Stimulated activated CD4-positive, alpha-beta T cell treated with anti-CD3 and anti-CD28 coated beads, Interleukin-12 subunit alpha, Interleukin-12 subunit beta, amount 100 ng/mL, for 48 hours (primary cell): ENCODE measurements at regions not wholly inside any gene's neighbourhood (a gene's known extent, or its start where the extent isn't known, plus 50 kb on each side); places are given as distances from the start of the nearest gene placed in this dataset.

Source experiments
- DNase-seq, 3 donors: peaks; one replicate each; pipeline ENCODE4 v3.0.0-alpha.2; 2020; ENCODE audit warnings: low read depth in 2 of 3, low spot score in 1 of 3

DNA sequence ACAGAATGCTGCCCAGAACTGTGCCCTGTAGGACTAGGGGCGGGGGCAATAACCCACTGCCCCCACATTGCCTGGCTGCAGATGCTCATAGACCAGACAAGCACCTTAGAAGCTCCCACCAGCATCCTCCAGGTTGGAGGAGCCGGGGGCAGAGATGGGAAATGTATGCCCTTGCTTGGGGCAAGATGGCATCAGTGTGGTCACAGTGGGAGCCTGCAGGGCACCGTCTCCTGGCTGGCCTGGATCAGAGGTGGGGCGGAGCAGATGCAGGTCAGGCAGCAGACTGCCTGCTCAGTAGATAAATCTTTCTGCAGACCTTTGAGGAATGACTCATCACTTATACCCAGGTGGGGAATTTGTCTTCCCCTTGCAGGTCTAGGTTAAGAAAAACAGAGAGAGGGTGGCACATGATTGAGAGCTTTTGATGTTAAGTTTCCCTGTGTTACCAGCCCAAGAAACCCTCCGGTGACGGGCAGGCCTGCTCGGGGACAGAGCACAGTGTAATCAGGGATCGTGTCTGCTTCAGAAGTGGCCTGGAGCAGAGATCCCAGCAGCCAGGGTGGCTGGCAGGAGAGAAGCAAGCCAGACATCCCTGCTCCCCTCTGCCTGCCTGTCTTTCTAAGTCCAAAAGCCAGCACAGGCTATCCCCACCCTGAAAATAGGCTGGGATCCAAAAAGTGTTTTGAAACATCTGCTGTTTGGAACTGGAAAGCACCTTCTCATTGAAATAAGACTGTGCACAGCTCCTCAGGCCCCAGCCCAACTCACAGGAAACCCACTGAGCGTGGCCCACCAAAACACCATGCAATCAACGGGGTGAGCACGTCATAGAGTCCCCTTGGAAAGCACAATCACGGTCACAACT is 50.7 kb upstream of the RPL38 start:
- no peak for DNase-seq

DNA sequence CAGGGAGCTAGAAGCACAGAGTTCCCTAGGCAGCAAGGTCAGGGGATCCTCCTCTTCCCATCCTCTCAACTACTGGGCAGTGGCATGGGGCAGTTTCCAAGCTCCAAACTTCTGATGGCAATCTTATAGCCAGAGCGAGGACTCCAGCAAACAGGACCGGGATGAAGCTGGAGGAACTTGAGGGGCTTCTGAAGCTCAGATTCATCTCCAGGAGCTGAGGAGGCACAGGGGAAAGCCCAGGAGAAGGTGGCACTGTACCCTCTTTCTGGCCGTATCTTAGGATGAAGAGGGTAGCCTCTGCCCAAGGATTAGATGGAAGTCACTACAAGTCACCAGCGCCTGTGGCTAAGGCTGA is 50.0 kb upstream of the RPL38 start:
- DNase-seq = no peak
